GM12878 (cell line): ENCODE measurements at regions not wholly inside any gene's neighbourhood (a gene's known extent, or its start where the extent isn't known, plus 50 kb on each side); places are given as distances from the start of the nearest gene placed in this dataset.

Source experiments
- ATAC-seq: fragments of 200-7000 bp; cut with Tn5 transposase; 3 replicates; pipeline ENCODE4 v1.9.1; 2020; ENCODE audit warnings: mild to moderate bottlenecking, moderate library complexity
- BruUV-seq: library from RNA; stranded (reverse); fragments of 400-500 nt; replicated peaks from 2 replicates; lab custom pipeline; 2021; lab: Mats Ljungman, UMichigan
- CTCF ChIA-PET: fragments of 300-600 bp; sonication (Branson Sonifier 250); formaldehyde crosslinking; extraction: SDS; loops from one replicate; lab custom pipeline; 2021; ENCODE audit warnings: inconsistent platforms; lab: Yijun Ruan, JAX
- POLR2A ChIA-PET: fragments of 350-600 bp; formaldehyde crosslinking; extraction: SDS; loops from one replicate; lab custom pipeline; 2021; ENCODE audit warnings: inconsistent platforms; lab: Charles Lee
- RAD21 ChIA-PET: fragments of 300-600 bp; sonication (Branson Sonifier 250); formaldehyde crosslinking; loops from one replicate; lab custom pipeline; 2023; ENCODE audit warnings: antibody characterized with exemption; ENCODE audit not compliant: unreplicated experiment; lab: Charles Lee
- SMC1A ChIA-PET: fragments of 300-600 bp; sonication (Branson Sonifier 250); formaldehyde crosslinking; loops from one replicate; lab custom pipeline; 2023; ENCODE audit not compliant: unreplicated experiment, uncharacterized antibody; lab: Charles Lee
- DNase-seq: peaks from one replicate; pipeline ENCODE4 v3.0.0-alpha.2; 2011; ENCODE audit warnings: low read depth, low spot score
- FAIRE-seq: peaks from 3 replicates; lab custom pipeline; 2011; peaks lifted over from hg19 to GRCh38; lab: Jason Lieb, UNC
- H2AFZ ChIP-seq: 2 replicates; pipeline ENCODE4 v1.6.0; 2011; ENCODE audit warnings: low read depth, low read length, control low read depth; ENCODE audit not compliant: control insufficient read depth
- H3K27ac ChIP-seq: 2 replicates; pipeline ENCODE4 v1.5.1; 2011; ENCODE audit warnings: control low read depth; ENCODE audit not compliant: control insufficient read depth, insufficient read depth
- H3K27me3 ChIP-seq, 2 experiments: replicated peaks in 1 of 2; 2 replicates each; pipeline versions ENCODE4 v1.6.0 to v1.6.1; 2011; ENCODE audit warnings: low read length in 1 of 2; ENCODE audit not compliant: control insufficient read depth in 2 of 2, insufficient read depth in 2 of 2
- H3K36me3 ChIP-seq, 2 experiments: 2 replicates each; pipeline ENCODE4 v1.5.1; 2011; ENCODE audit warnings: low read length in 1 of 2; ENCODE audit not compliant: control insufficient read depth in 2 of 2, insufficient read depth in 2 of 2
- H3K4me1 ChIP-seq: 2 replicates; pipeline ENCODE4 v1.6.1; 2011; ENCODE audit warnings: mild to moderate bottlenecking, low read length, moderate library complexity, mixed read lengths; ENCODE audit not compliant: control insufficient read depth, insufficient read depth
- H3K4me2 ChIP-seq: 2 replicates; pipeline ENCODE4 v1.6.0; 2011; ENCODE audit warnings: control low read depth; ENCODE audit not compliant: control insufficient read depth, insufficient read depth
- H3K4me3 ChIP-seq: fragments of 200-600 bp; sonication (generic); 2 replicates; pipeline ENCODE4 v1.5.1; 2016
- H3K79me2 ChIP-seq: 2 replicates; pipeline ENCODE4 v1.6.0; 2011; ENCODE audit warnings: low read length; ENCODE audit not compliant: control insufficient read depth, insufficient read depth
- H3K9ac ChIP-seq: 2 replicates; pipeline ENCODE4 v1.8.0; 2011; ENCODE audit warnings: low read length, control low read depth, mixed read lengths; ENCODE audit not compliant: control insufficient read depth, insufficient read depth
- H3K9me3 ChIP-seq: replicated peaks from 3 replicates; pipeline ENCODE4 v1.5.1; 2011; ENCODE audit warnings: mild to moderate bottlenecking, low read length; ENCODE audit not compliant: control insufficient read depth, insufficient read depth
- H4K20me1 ChIP-seq: 2 replicates; pipeline ENCODE4 v1.6.0; 2011; ENCODE audit not compliant: control insufficient read depth, insufficient read depth
- ATF3 ChIP-seq: IDR thresholded peaks from 2 replicates; pipeline ENCODE4 v1.6.1; 2011; ENCODE audit warnings: low read depth, mild to moderate bottlenecking, low read length, moderate library complexity, borderline replicate concordance; ENCODE audit errors: extremely low read depth
- E2F4 ChIP-seq: IDR thresholded peaks from 2 replicates; pipeline ENCODE4 v1.6.1; 2012; ENCODE audit warnings: low read depth, low read length, improper control_type of control experiment
- FOXM1 ChIP-seq: IDR thresholded peaks from 2 replicates; pipeline ENCODE4 v1.6.1; 2012; ENCODE audit warnings: low read depth, mild to moderate bottlenecking, inconsistent platforms, low read length, moderate library complexity
- GATAD2B ChIP-seq: fragments of 450-650 bp; conservative IDR thresholded peaks from 2 replicates; pipeline ENCODE4 v1.6.1; 2017; ENCODE audit warnings: low read depth, mild to moderate bottlenecking, moderate library complexity
- HCFC1 ChIP-seq: fragments of 150-350 bp; IDR thresholded peaks from 2 replicates; pipeline ENCODE4 v1.6.1; 2014; ENCODE audit warnings: low read length
- KAT2A ChIP-seq: conservative IDR thresholded peaks from 2 replicates; pipeline ENCODE4 v1.6.1; 2011; ENCODE audit warnings: low read depth, low read length; ENCODE audit not compliant: control insufficient read depth
- KDM1A ChIP-seq: fragments of 200-600 bp; sonication (generic); IDR thresholded peaks from 2 replicates; pipeline ENCODE4 v1.6.1; 2016; ENCODE audit warnings: borderline replicate concordance
- LARP7 ChIP-seq: fragments of 450-650 bp; IDR thresholded peaks from 2 replicates; pipeline ENCODE4 v1.6.1; 2017; ENCODE audit warnings: mild to moderate bottlenecking
- MLLT1 ChIP-seq: fragments of 450-650 bp; IDR thresholded peaks from 2 replicates; pipeline ENCODE4 v1.6.1; 2016; ENCODE audit warnings: mild to moderate bottlenecking
- MYC ChIP-seq: IDR thresholded peaks from 2 replicates; pipeline ENCODE4 v1.6.1; 2011; ENCODE audit warnings: mild to moderate bottlenecking, low read length, moderate library complexity, inconsistent platforms; ENCODE audit not compliant: insufficient read depth, insufficient replicate concordance, insufficient read length, severe bottlenecking
- NFYA ChIP-seq: IDR thresholded peaks from 2 replicates; pipeline ENCODE4 v1.6.1; 2011; ENCODE audit warnings: low read depth, mild to moderate bottlenecking, low read length, improper control_type of control experiment, borderline replicate concordance
- RB1 ChIP-seq: fragments of 450-650 bp; formaldehyde crosslinking; IDR thresholded peaks from 2 replicates; pipeline ENCODE4 v1.6.1; 2017; ENCODE audit warnings: mild to moderate bottlenecking, borderline replicate concordance
- TCF7 ChIP-seq: IDR thresholded peaks from 2 replicates; pipeline ENCODE4 v1.6.1; 2014; ENCODE audit warnings: antibody characterized with exemption, borderline replicate concordance
- ZNF592 ChIP-seq: fragments of 450-650 bp; IDR thresholded peaks from 2 replicates; pipeline ENCODE4 v1.6.1; 2017; ENCODE audit warnings: mild to moderate bottlenecking, moderate library complexity
- WGBS: methylation state at CpG from one replicate; pipeline ENCODE4 v1.1.6; 2016; ENCODE audit warnings: low lambda C conversion rate; ENCODE audit not compliant: insufficient replicate concordance, insufficient coverage; ENCODE audit errors: missing lambda C conversion rate; 5-methylcytosine and 5-hydroxymethylcytosine counted together
- in situ Hi-C: fragments of 300-500 bp; cut with MboI; formaldehyde crosslinking; loops from 9 replicates; pipeline ENCODE4 v1.14.3; 2018; ENCODE audit warnings: mixed read lengths
- intact Hi-C: fragments of 100-400 bp; cut with micrococcal nuclease; formaldehyde crosslinking; loops from one replicate; pipeline ENCODE4 v1.14.2; 2022; ENCODE audit not compliant: unreplicated experiment

GRCh38 chr16:9205661-9206060 lies 114.2 kb downstream of the HAPSTR1 start (continued):
- TF ChIP-seq E2F4 (no peak), KAT2A (no peak)

- no peaks in the 10 kb centered on the region for H3K4me1 ChIP-seq
- POLR2A ChIA-PET: no interaction called here
- H3K36me3 ChIP-seq: no peaks in the 10 kb centered on the region
- H3K27ac ChIP-seq: no peak overlapping the region
- SMC1A ChIA-PET: no interaction called here
- WGBS: 51% methylated on average over 3 of the region's 3 CpGs
- no peaks in the 10 kb centered on the region for H3K9me3 ChIP-seq
- FAIRE-seq (no peak), DNase-seq (no peak)
- intact Hi-C loops: no loop called here
- in situ Hi-C loops: no loop called here
- no TSS peak for BruUV-seq
- TF ChIP-seq FOXM1 (no peak), MLLT1 (no peak), MYC (no peak), KDM1A (no peak), TCF7 (no peak), NFYA (no peak), RB1 (no peak), GATAD2B (no peak), ZNF592 (no peak), HCFC1 (no peak), LARP7 (no peak), ATF3 (no peak)
- TF ChIP-seq, all 136 proteins: peak for 0
- Histone ChIP-seq H3K4me2 (no peak overlapping the region), H3K9ac (no peak overlapping the region), H2AFZ (no peak overlapping the region), H3K27me3 (peaks cover 0 to 1% of the 10 kb centered on the region in 2 experiments; a peak in 2 of 4 replicates), H3K4me3 (no peak overlapping the region), H3K79me2 (no peaks in the 10 kb centered on the region), H4K20me1 (no peaks in the 10 kb centered on the region)
- ChIA-PET CTCF (interaction anchor here (0.5 kb wide), 1 partner anchor 1441 kb away, joined by 4 read pairs; no protein-coding TSS in a partner anchor), RAD21 (no interaction called here)
- ATAC-seq: no peak
Observed at GRCh38 chr16:9206156-9206555, 114.7 kb downstream of the HAPSTR1 start.
